ENCODE measurements at regions not wholly inside any gene's neighbourhood (a gene's known extent, or its start where the extent isn't known, plus 50 kb on each side); places are given as distances from the start of the nearest gene placed in this dataset.
"Not testable (repeated sequence)": the region's sequence is repeated elsewhere in the genome, so short reads cannot be mapped to it uniquely, and the experiment has no call there.

DNA sequence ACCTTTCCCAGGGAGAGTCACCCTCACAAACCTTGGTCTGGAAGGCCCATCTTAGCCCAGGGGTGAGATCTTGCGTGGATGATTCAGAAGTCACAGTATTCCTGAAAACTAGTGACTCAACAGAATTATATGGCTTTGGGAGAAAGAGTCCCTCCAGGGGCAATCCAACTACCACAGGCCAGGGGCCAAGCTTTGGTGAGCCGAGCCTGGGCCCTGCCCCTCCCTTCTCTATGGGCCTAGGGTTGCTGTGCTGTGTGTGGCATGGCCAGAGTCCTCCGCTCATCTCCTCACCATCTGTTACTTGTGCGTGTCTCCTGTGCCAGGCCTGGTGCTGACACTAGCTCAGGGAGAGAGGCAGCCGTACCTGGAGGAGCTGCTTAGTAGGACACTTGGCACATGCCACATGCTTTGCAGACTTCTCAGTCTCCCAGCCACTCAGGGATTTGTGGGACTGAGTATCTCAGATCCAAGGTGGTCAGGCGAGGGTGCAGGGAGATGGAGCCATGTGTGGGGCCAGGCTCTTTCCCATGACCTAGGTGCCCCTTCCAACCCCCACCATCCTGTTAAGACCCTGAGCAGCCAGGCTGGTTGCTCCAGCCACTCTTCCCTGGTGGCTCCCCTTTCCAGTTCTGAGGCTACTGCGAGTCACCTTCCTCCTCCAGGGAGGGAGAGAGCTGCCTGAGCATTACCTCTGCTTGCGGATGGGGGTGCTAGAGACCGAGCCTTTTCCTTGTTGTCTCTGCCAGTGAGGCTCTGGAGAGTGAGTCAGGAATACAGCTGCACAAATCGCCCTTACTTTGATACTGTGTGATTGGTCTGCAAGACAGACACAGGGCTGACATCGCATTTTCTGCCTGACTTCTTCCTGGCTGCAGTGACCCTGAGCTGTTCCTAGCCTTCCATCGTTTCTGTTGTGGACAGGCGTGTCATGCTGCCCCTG is 94.1 kb downstream of the SLC25A47 start:
- peak; percentile 95 for DNase-seq (ENCODE audit: extremely low read depth, low read depth)

DNA sequence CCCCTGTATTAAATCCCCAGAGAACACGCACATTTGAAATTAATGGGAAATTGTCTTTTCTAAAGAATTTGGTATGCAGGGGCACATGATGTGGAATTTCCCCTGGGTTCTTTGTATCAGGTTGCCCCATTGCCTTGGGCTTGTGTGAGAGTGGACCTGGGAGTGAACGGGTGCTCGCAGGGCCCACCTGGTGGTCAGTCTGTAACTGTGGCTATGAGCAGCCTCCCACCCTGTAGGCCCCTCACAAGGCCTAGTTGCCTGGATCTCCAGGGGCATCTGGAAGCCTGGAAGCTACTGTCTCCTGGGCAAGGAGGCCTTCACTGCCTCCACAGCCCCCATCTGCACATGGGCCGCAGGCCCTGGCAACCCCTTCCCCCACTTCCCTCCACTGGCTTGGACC is 96.7 kb downstream of the SLC25A47 start:
- DNase-seq (ENCODE audit: extremely low read depth, low read depth), result no peak

DNA sequence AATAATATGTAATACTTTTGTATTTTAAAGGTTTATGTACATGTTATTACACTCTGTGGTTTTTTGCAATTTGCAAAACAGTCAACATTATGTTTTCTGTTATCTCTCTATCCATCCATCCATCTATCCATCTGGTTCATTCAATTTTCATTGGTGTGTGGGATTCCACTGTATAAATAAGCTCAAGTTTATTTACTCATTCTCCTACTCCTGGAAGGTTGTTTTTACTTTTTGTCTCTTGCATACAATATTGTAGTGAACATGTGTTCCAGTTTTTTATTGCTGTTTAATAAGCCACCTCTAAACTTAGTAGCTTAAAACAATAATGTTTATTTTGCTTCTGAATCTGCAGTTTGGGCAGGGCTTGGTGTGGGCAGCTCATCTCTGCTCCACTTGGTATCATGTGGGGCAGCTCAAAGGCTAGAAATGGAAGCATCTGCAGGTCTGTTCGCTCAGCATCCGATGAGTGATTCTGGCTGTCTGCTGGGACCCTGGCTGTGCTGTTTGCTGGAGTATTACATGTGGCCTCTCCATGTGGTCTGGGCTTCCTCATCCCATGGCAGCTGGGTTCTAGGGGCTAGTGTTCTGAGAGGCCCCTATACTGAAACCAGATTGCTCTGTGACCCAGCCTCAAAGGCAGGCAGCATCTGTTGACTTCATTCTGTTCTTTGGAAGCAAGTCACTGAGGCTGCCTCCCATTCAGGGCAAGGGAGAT is 98.8 kb downstream of the SLC25A47 start:
- no peak for DNase-seq (ENCODE audit: extremely low read depth, low read depth)

GRCh38 chr14:100422556-100423316 is 99.6 kb downstream of the SLC25A47 start:
- DNase-seq (ENCODE audit: extremely low read depth, low read depth), result no peak

DNA sequence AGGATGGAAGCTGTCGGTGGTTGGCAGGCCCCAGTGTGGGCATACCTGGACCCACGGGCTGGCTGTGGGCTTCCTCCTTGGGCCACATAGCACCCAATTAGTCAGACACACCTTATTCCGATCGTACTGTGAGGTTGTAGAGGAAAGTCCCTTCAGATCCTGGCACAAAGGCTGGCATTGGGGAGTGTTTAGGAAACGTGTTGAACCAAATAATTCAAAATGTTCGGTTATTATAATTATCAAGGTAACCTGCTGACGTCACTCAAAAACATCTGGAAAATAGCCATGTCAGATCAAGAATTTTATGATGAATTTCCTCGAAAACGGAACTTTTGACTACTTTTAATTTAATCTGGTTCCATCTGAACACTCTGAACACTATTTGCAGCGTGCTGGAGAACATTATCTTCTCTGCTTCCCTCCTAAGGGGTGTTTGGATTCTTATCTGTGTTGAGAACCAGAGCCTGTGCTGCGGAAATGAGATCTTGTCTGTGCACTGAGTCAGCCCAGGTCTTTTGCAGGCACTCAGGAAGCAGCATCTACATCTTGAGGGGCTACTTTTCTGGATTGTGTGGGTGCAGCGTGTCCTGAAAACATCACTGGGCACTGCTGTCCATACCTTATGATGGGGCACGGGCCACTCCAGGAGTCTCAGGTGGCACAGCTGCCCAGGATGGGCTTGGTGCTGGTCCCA is 100.3 kb downstream of the SLC25A47 start:
- no peak for DNase-seq (ENCODE audit: extremely low read depth, low read depth)

- DNase-seq (ENCODE audit: extremely low read depth, low read depth), result no peak
These were observed 101.6 kb downstream of the SLC25A47 start for GRCh38 chr14:100424504-100425428.

DNA sequence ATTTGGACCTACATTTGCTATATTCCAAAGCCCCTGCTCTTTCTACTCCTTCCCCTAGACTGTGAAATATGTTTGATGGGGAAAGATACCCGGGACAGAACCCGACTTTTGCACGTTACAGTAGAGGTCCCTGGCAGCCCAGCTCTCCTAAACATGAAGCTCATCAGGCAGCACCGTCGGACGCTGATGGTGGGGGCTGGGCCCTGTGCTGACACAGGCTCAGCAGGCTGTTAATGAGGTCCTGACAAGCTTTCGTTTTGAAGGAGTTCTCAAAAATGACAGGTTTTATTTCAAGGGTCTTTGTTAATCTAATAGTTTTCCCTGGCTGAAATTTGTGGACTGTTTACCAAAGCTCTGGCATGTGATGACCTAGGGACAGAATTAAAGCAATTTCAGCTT is 102.3 kb downstream of the SLC25A47 start:
- DNase-seq (ENCODE audit: extremely low read depth, low read depth), result no peak

GRCh38 chr14:100426314-100426713 is 103.2 kb downstream of the SLC25A47 start:
- DNase-seq (ENCODE audit: extremely low read depth, low read depth), result no peak

DNA sequence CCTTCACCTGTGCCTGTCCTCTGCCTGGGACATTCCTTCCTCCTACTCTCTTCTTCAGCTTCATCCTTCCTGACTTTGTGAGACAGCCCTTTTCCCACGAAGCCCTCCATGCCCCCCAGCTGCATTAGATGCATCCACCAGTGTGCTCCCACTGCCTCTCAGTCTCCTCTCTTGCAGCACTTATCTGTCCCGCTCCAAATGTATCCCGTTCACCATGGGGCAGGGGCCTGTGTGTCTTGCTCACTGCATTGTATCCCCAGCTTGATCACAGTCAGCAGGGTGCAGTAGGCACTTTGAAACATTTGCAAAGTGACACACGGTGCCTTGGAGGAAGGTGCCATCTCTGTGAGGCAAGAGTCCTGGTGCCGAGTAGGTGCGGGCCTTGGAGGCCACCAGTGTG is 104.0 kb downstream of the SLC25A47 start:
- no peak for DNase-seq (ENCODE audit: extremely low read depth, low read depth)

GRCh38 chr14:100428727-100429126 is 105.6 kb downstream of the SLC25A47 start:
- peak; percentile 77 for DNase-seq (ENCODE audit: extremely low read depth, low read depth)

- no peak for DNase-seq (ENCODE audit: extremely low read depth, low read depth)
These were observed 106.4 kb downstream of the SLC25A47 start for GRCh38 chr14:100429537-100429936.

DNA sequence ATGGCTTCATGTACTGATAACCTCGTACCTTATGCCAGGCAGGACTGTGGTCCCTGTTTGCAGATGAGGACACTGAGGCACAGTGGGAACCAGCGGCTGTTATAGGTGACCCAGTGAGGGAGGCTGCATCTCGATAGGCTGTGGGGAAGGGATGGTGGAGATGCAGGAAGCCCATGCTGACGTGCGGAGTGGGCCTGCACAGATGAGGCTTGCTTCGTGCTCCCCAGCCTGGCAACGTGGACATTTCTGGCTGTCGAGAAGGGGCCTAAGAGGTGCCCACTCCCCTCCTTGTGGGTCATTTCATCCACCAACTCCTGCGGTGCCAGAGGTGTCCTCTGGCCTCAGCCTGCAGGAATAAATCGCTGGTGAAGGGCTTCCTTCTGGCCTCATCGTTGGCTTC is 107.4 kb downstream of the SLC25A47 start:
- DNase-seq (ENCODE audit: extremely low read depth, low read depth), result no peak

GRCh38 chr14:100431461-100431860 is 108.3 kb downstream of the SLC25A47 start:
- DNase-seq (ENCODE audit: extremely low read depth, low read depth), result not testable (repeated sequence)

DNA sequence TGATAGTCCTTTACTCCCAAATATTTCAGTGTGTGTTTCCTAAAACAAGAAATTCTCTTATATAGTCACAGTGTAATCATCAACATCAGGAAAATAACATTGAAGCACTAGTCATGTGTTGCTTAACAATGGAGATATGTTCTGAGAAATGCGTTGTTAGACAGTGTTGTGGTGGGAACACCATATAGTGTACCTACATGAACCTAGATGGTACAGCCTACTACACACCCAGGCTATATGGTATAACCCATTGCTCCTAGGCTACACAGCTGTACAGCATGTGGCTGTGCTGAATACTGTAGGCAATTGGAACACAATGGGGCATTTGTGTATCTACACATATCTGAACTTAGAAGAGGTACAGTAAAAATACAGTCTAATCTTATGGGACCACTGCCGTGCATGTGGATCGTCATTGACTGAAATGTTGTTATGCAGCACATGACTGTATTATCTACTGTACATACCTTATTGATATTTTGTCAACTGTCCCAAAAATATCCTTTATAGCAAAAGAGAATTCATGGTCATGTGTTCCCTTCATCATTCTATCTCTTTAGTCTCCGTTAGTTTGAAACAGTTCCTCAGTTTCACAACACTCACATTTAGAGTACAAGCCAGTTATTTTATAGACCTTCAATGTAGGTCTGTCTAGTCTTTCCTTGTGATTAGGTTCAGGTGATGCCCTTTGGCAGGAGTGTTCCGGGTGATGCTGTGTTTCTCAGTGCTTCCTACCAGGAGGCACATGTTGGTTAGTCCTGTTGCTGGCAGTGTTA is 109.7 kb downstream of the SLC25A47 start:
- DNase-seq (ENCODE audit: extremely low read depth, low read depth), result no peak

GRCh38 chr14:100433428-100433814 is 110.3 kb downstream of the SLC25A47 start:
- no peak for DNase-seq (ENCODE audit: extremely low read depth, low read depth)

- DNase-seq (ENCODE audit: extremely low read depth, low read depth), result no peak
These were observed 111.0 kb downstream of the SLC25A47 start for GRCh38 chr14:100434033-100434601.

- peak; percentile 68 for DNase-seq (ENCODE audit: extremely low read depth, low read depth)
These were observed 111.8 kb downstream of the SLC25A47 start for GRCh38 chr14:100434911-100435438.

DNA sequence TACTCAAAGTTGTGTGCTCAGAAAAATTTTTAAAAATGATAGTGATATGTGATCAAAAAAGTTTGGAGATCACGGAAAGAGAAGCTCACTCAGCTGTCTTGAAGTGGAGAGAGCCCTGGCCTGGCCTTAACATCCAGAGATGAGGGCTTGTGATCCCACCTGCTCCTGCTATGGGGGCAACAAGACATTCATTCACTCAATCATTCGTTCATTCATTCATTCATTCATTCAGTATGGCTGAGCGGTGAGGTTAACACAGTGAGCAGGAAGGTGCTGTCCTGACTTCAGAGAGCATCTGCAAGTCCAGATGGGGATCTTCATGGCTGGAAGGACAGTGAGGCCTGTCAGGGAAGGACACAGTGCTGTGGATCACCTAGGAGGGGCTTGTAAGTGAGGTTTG is 112.3 kb downstream of the SLC25A47 start:
- no peak for DNase-seq (ENCODE audit: extremely low read depth, low read depth)

Data from NCI-H460 (cell line).